SK-N-SH (cell line): ENCODE measurements at regions not wholly inside any gene's neighbourhood (a gene's known extent, or its start where the extent isn't known, plus 50 kb on each side); places are given as distances from the start of the nearest gene placed in this dataset.
A peak's percentile ranks its signal among the peaks of the same experiment; 100 is the strongest.
"Not testable (repeated sequence)": the region's sequence is repeated elsewhere in the genome, so short reads cannot be mapped to it uniquely, and the experiment has no call there.

Experiments used
- CTCF ChIP-seq: fragments of 200-600 bp; sonication (generic); IDR thresholded peaks from 2 replicates; pipeline ENCODE4 v1.6.1; 2017; ENCODE audit warnings: antibody characterized with exemption, mild to moderate bottlenecking, moderate library complexity
- MAX ChIP-seq: IDR thresholded peaks from 2 replicates; pipeline ENCODE4 v1.4.0; 2012; ENCODE audit warnings: low read depth
- MEF2A ChIP-seq: IDR thresholded peaks from 2 replicates; pipeline ENCODE4 v1.4.0; 2012; ENCODE audit warnings: low read depth, borderline replicate concordance
- PBX3 ChIP-seq: IDR thresholded peaks from 2 replicates; pipeline ENCODE4; 2012
- POLR2AphosphoS5 ChIP-seq: IDR thresholded peaks from 2 replicates; pipeline ENCODE4 v1.6.1; 2012; ENCODE audit warnings: low read depth, low read length
- SMC3 ChIP-seq: IDR thresholded peaks from 2 replicates; pipeline ENCODE4 v1.6.1; 2012; ENCODE audit warnings: low read depth, low read length, improper control_type of control experiment
- TAF1 ChIP-seq: IDR thresholded peaks from 2 replicates; pipeline ENCODE4 v1.6.1; 2012; ENCODE audit warnings: low read depth, mild to moderate bottlenecking, low read length, moderate library complexity, borderline replicate concordance

- TF ChIP-seq CTCF = peak; percentile 38; the same call in 1 of the 2 replicates
- not testable (repeated sequence) for TF ChIP-seq TAF1, POLR2AphosphoS5, SMC3, PBX3, MEF2A, MAX
These were observed 158.4 kb downstream of the ZNF37A start for GRCh38 chr10:38252551-38252950.
